Natural killer cell (primary cell): ENCODE measurements at regions not wholly inside any gene's neighbourhood (a gene's known extent, or its start where the extent isn't known, plus 50 kb on each side); places are given as distances from the start of the nearest gene placed in this dataset.

Experiments
- ATAC-seq, 3 donors: fragments of 150-1000 bp in 2 of 3; fragments of 200-7000 bp in 1 of 3; cut with Tn5 transposase; 1 replicate in 1 of 3; 2 replicates in 2 of 3; pipeline ENCODE4 v1.10.0; 2021; ENCODE audit warnings: mild to moderate bottlenecking in 2 of 3, moderate library complexity in 2 of 3
- DNase-seq, 2 donors: peaks; one replicate each; pipeline versions ENCODE4 v3.0.0 to v3.0.0-alpha.2; 2013 to 2021; ENCODE audit warnings: mixed read lengths in 1 of 2
- H3K27ac ChIP-seq: one replicate; pipeline ENCODE4 v1.5.1; 2013; ENCODE audit warnings: mild to moderate bottlenecking, low read length
- H3K27me3 ChIP-seq: one replicate; pipeline ENCODE4 v1.6.1; 2013; ENCODE audit warnings: low read length; ENCODE audit not compliant: control insufficient read depth, insufficient read depth
- H3K36me3 ChIP-seq: one replicate; pipeline ENCODE4 v1.6.1; 2013; ENCODE audit warnings: low read length; ENCODE audit not compliant: control insufficient read depth, insufficient read depth
- H3K4me1 ChIP-seq: one replicate; pipeline ENCODE4 v1.6.1; 2013; ENCODE audit warnings: low read length; ENCODE audit not compliant: control insufficient read depth, insufficient read depth
- H3K4me3 ChIP-seq: one replicate; pipeline ENCODE4 v1.5.1; 2013; ENCODE audit warnings: low read length
- H3K9me3 ChIP-seq: one replicate; pipeline ENCODE4 v1.6.1; 2013; ENCODE audit warnings: low read length; ENCODE audit not compliant: control insufficient read depth, insufficient read depth
- H3K27ac Mint-ChIP-seq, 2 donors: one replicate each; pipeline ENCODE4 v1.8.0; 2022; ENCODE audit warnings: mild to moderate bottlenecking in 2 of 2, mixed read lengths in 2 of 2, moderate library complexity in 1 of 2
- H3K27me3 Mint-ChIP-seq, 2 donors: one replicate each; pipeline ENCODE4 v1.8.0; 2022; ENCODE audit warnings: low read depth in 2 of 2, mixed read lengths in 2 of 2
- H3K36me3 Mint-ChIP-seq: one replicate; pipeline ENCODE4 v1.8.0; 2022; ENCODE audit warnings: mixed read lengths
- H3K4me1 Mint-ChIP-seq, 2 donors: one replicate each; pipeline ENCODE4 v1.8.0; 2022; ENCODE audit warnings: mixed read lengths in 2 of 2
- H3K4me3 Mint-ChIP-seq: one replicate; pipeline ENCODE4 v1.8.0; 2022; ENCODE audit warnings: mild to moderate bottlenecking, moderate library complexity, mixed read lengths
- H3K9me3 Mint-ChIP-seq, 2 donors: one replicate each; pipeline ENCODE4 v1.8.0; 2022; ENCODE audit warnings: mixed read lengths in 2 of 2
- WGBS: methylation state at CpG from one replicate; pipeline ENCODE4 v1.1.7; 2013; ENCODE audit warnings: missing lambda C conversion rate; ENCODE audit not compliant: insufficient coverage; 5-methylcytosine and 5-hydroxymethylcytosine counted together
- intact Hi-C: fragments of 100-400 bp; cut with micrococcal nuclease; formaldehyde crosslinking; loops from one replicate; pipeline ENCODE4 v1.14.2; 2022
- TF ChIP-seq, protein P1 (sequence below): fragments of 200-600 bp; IDR thresholded peaks from one replicate; pipeline ENCODE4 v1.8.0; 2022; ENCODE audit warnings: antibody characterized with exemption

DNA sequence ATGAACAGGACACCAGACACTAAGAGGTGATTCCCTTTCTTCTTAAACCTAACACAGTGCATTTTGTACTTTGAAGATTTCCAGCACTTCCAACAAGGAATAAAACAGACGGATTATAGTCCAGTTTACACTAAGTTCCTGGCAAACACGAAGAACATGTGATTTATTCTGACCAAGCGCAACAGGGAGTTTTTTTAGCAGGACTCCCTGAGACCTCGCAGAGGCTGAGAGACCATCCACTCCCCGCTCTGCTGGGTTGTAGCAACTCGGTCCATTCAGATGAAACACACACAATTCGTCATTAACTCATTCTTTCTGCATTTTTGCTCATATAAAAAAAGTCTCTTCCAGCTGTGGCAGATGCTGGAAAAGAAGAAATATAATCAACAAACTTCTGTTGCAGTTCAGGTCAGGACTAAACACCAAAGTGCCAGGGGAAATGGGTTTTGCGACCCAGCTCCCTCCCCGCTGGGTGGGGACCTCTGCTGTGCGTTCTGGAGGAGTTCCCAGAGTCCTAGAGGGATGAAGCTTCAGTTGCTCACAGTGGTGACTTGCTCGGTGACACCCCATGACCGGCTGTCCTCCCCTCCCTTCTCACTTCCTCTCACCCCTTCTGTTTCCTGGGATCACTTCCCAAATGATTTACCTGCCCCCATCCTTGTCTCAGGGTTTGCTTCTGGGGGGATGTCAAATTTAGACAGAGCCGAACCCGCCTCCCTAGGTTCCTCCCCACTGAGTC is 52.5 kb downstream of the KCNF1 start:
- peaks cover 16 to 25% of the 10 kb centered on the region in 2 donors for H3K27me3 Mint-ChIP-seq

DNA sequence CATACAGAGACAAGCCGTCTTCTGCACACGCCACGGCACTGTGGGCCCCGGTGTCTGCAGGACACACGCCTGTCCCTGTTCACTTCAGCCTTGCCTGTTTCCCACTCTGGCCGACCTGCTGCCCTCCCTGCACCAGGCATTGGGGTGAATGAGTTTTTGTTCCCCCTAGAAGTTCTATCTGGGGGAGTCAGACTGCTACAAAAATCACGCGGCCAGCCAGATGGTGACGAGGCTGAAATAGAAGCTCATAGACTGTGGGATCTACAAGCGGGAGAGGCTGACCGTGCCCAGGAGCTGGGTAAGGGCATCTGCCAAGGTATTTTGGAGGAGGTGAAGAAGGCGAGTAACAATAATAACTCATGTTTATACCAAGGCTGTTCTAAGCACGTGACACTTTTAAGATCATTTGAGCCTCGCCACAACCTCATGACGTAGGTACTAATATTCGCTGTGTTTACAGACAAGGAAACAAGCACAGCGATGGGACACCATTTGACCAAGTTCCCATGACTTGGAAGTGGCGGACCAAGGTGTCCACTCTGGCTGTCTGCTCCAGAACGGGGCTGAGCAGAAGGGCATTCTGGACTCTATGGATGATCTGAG is 53.6 kb downstream of the KCNF1 start:
- Mint-ChIP-seq H3K9me3 (no peaks in the 10 kb centered on the region), H3K4me3 (no peak overlapping the region), H3K4me1 (no peaks in the 10 kb centered on the region), H3K27ac (no peak overlapping the region), H3K36me3 (no peaks in the 10 kb centered on the region), H3K27me3 (peaks cover 20 to 25% of the 10 kb centered on the region in 2 donors)
- TF ChIP-seq, protein P1, sequence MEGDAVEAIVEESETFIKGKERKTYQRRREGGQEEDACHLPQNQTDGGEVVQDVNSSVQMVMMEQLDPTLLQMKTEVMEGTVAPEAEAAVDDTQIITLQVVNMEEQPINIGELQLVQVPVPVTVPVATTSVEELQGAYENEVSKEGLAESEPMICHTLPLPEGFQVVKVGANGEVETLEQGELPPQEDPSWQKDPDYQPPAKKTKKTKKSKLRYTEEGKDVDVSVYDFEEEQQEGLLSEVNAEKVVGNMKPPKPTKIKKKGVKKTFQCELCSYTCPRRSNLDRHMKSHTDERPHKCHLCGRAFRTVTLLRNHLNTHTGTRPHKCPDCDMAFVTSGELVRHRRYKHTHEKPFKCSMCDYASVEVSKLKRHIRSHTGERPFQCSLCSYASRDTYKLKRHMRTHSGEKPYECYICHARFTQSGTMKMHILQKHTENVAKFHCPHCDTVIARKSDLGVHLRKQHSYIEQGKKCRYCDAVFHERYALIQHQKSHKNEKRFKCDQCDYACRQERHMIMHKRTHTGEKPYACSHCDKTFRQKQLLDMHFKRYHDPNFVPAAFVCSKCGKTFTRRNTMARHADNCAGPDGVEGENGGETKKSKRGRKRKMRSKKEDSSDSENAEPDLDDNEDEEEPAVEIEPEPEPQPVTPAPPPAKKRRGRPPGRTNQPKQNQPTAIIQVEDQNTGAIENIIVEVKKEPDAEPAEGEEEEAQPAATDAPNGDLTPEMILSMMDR: no peak
- H3K36me3 ChIP-seq: no peaks in the 10 kb centered on the region
- ATAC-seq: no peak
- no peak overlapping the region for H3K4me3 ChIP-seq
- H3K9me3 ChIP-seq: no peaks in the 10 kb centered on the region
- H3K27ac ChIP-seq: no peak overlapping the region
- DNase-seq: no peak
- H3K4me1 ChIP-seq: no peaks in the 10 kb centered on the region
- no peaks in the 10 kb centered on the region for H3K27me3 ChIP-seq
- WGBS: 87% methylated on average over 19 of the region's 19 CpGs
- intact Hi-C loops: no loop called here

More for the DNA sequence above, 52.5 kb downstream of the KCNF1 start:
- H3K27ac ChIP-seq: no peak overlapping the region
- Mint-ChIP-seq H3K36me3 (no peaks in the 10 kb centered on the region), H3K27ac (no peak overlapping the region), H3K9me3 (no peaks in the 10 kb centered on the region), H3K4me3 (no peak overlapping the region), H3K4me1 (no peaks in the 10 kb centered on the region)
- TF ChIP-seq, protein P1: no peak
- intact Hi-C loops: no loop called here
- H3K27me3 ChIP-seq: no peaks in the 10 kb centered on the region
- H3K36me3 ChIP-seq: no peaks in the 10 kb centered on the region
- WGBS: 67% methylated on average over 14 of the region's 14 CpGs
- no peak for ATAC-seq
- H3K4me1 ChIP-seq: no peaks in the 10 kb centered on the region
- DNase-seq: no peak
- H3K4me3 ChIP-seq: no peak overlapping the region
- no peaks in the 10 kb centered on the region for H3K9me3 ChIP-seq

DNA sequence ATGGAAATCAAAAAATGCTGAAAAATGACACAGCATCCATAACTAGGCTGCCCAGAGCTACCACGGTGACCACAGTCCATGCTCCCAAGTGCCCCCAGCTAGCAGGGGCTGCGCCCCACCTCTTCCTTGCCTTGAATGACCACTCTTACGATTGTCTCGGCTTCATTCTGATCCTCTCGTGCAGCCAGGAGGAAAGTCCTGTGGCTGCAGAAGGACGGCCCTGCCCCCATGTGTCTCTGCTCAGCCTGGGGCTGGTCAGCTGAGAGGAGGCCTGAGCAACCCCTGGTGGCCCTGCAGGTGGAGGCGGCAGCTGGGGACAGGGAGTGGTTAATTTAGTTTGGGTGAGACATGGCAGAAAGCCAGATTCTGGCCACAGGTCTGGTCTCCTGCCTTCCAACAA is 54.3 kb downstream of the KCNF1 start:
- H3K36me3 ChIP-seq: no peaks in the 10 kb centered on the region
- intact Hi-C loops: no loop called here
- no peaks in the 10 kb centered on the region for H3K36me3 Mint-ChIP-seq
- H3K27me3 Mint-ChIP-seq: peaks cover 20 to 25% of the 10 kb centered on the region in 2 donors
- DNase-seq (no peak), ATAC-seq (no peak)
- no peak overlapping the region for H3K27ac ChIP-seq
- TF ChIP-seq, protein P1: no peak
- 85% methylated on average over 7 of the region's 7 CpGs for WGBS
- no peaks in the 10 kb centered on the region for H3K9me3 Mint-ChIP-seq
- H3K9me3 ChIP-seq: no peaks in the 10 kb centered on the region
- no peak overlapping the region for H3K4me3 ChIP-seq
- H3K27ac Mint-ChIP-seq: no peak overlapping the region
- H3K4me3 Mint-ChIP-seq: no peak overlapping the region
- H3K4me1 Mint-ChIP-seq: no peaks in the 10 kb centered on the region
- H3K4me1 ChIP-seq: no peaks in the 10 kb centered on the region
- no peaks in the 10 kb centered on the region for H3K27me3 ChIP-seq
